HepG2 (cell line): ENCODE measurements at regions not wholly inside any gene's neighbourhood (a gene's known extent, or its start where the extent isn't known, plus 50 kb on each side); places are given as distances from the start of the nearest gene placed in this dataset.

Experiments used
- ATAC-seq: fragments of 200-7000 bp; cut with Tn5 transposase; 3 replicates; pipeline ENCODE4 v1.9.1; 2020; ENCODE audit warnings: mild to moderate bottlenecking, moderate library complexity
- BruUV-seq: library from RNA; stranded (reverse); fragments of 400-500 nt; replicated peaks from 2 replicates; lab custom pipeline; 2021; lab: Mats Ljungman, UMichigan
- CTCF ChIA-PET: fragments of 300-600 bp; formaldehyde crosslinking; extraction: SDS; loops from one replicate; lab custom pipeline; 2021; ENCODE audit warnings: low total read pairs, inconsistent platforms, low intra/inter-chr PET ratio; lab: Yijun Ruan, JAX
- POLR2A ChIA-PET: fragments of 350-600 bp; sonication (Branson Sonifier 250); formaldehyde crosslinking; loops from one replicate; lab custom pipeline; 2020; ENCODE audit warnings: antibody characterized with exemption, inconsistent platforms; lab: Yijun Ruan, JAX
- DNase-seq: peaks from one replicate; pipeline ENCODE4 v3.0.0-alpha.2; 2015; ENCODE audit warnings: low spot score
- FAIRE-seq: peaks from 3 replicates; lab custom pipeline; 2011; peaks lifted over from hg19 to GRCh38; lab: Jason Lieb, UNC
- H2AFZ ChIP-seq: one replicate; pipeline ENCODE4 v1.6.1; 2011; ENCODE audit warnings: low read length, inconsistent platforms
- H3K27ac ChIP-seq: fragments of 300-600 bp; 3 replicates; pipeline ENCODE4 v1.8.0; 2011; ENCODE audit warnings: mixed run types, mild to moderate bottlenecking, mixed read lengths, low read length, inconsistent platforms; ENCODE audit not compliant: insufficient read depth; ENCODE audit errors: extremely low read length
- H3K27me3 ChIP-seq, 2 experiments: fragments of 200-600 bp in 1 of 2; 2 replicates in 1 of 2; 3 replicates in 1 of 2; pipeline versions ENCODE4 v1.6.0 to v1.8.0; 2011; ENCODE audit warnings: low read length in 2 of 2, mild to moderate bottlenecking in 2 of 2, moderate library complexity in 2 of 2, inconsistent platforms in 1 of 2; ENCODE audit not compliant: insufficient read depth in 2 of 2, control insufficient read depth in 1 of 2
- H3K36me3 ChIP-seq, 2 experiments: fragments of 200-600 bp in 1 of 2; replicated peaks in 1 of 2; 2 replicates in 1 of 2; 3 replicates in 1 of 2; pipeline versions ENCODE4 v1.5.1 to v1.8.0; 2011; ENCODE audit warnings: low read length in 2 of 2, inconsistent platforms in 1 of 2; ENCODE audit not compliant: insufficient read depth in 2 of 2, control insufficient read depth in 1 of 2
- H3K4me1 ChIP-seq: 2 replicates; pipeline ENCODE4 v1.5.1; 2012; ENCODE audit warnings: low read length, inconsistent platforms; ENCODE audit not compliant: insufficient read depth
- H3K4me2 ChIP-seq: 2 replicates; pipeline ENCODE4 v1.6.0; 2011; ENCODE audit warnings: low read depth, low read length, inconsistent platforms
- H3K4me3 ChIP-seq, 3 experiments: fragments of 200-600 bp in 1 of 3; sonication (generic), shearing (Covaris generic) in 1 of 3; replicated peaks in 1 of 3; 2 replicates each; pipeline ENCODE4 v1.5.1; 2011 to 2016; ENCODE audit warnings: low read length in 3 of 3, inconsistent platforms in 2 of 3, low read depth in 2 of 3, mild to moderate bottlenecking in 2 of 3, control low read depth in 1 of 3, mixed read lengths in 1 of 3; ENCODE audit not compliant: insufficient read depth in 1 of 3
- H3K79me2 ChIP-seq: one replicate; pipeline ENCODE4 v1.6.1; 2011; ENCODE audit warnings: low read length, inconsistent platforms; ENCODE audit not compliant: insufficient read depth
- H3K9ac ChIP-seq: 2 replicates; pipeline ENCODE4 v1.6.0; 2011; ENCODE audit warnings: mild to moderate bottlenecking, low read depth, low read length, inconsistent platforms; ENCODE audit not compliant: insufficient read depth
- H3K9me3 ChIP-seq: 2 replicates; pipeline ENCODE4 v1.5.1; 2012; ENCODE audit warnings: mild to moderate bottlenecking, low read length
- H4K20me1 ChIP-seq: 2 replicates; pipeline ENCODE4 v1.6.0; 2011; ENCODE audit warnings: inconsistent platforms, mild to moderate bottlenecking, low read length, moderate library complexity; ENCODE audit not compliant: insufficient read depth
- MED8 ChIP-seq: sonication (generic); formaldehyde crosslinking; IDR thresholded peaks from 2 replicates; pipeline ENCODE4 v1.8.1; 2023; ENCODE audit warnings: mild to moderate bottlenecking, missing genetic modification reagents; ENCODE audit not compliant: insufficient replicate concordance
- NR2F1 ChIP-seq, 2 experiments: fragments of 450-650 bp in 1 of 2; formaldehyde crosslinking in 1 of 2; IDR thresholded peaks; 2 replicates each; pipeline versions ENCODE4 v1.5.0 to v1.6.1; 2016 to 2020; ENCODE audit warnings: mild to moderate bottlenecking in 1 of 2, missing compliant biosample characterization in 1 of 2, missing genetic modification reagents in 1 of 2, moderate library complexity in 1 of 2
- RXRA ChIP-seq: sonication (generic); formaldehyde crosslinking; IDR thresholded peaks from 2 replicates; pipeline ENCODE4 v1.5.1; 2020; ENCODE audit warnings: missing genetic modification reagents
- SCMH1 ChIP-seq: sonication (generic); formaldehyde crosslinking; IDR thresholded peaks from 2 replicates; pipeline ENCODE4 v1.9.0; 2021; ENCODE audit warnings: missing genetic modification reagents, mild to moderate bottlenecking, borderline replicate concordance
- ZMYM2 ChIP-seq: sonication (generic); formaldehyde crosslinking; IDR thresholded peaks from 2 replicates; pipeline ENCODE4 v1.8.0; 2022; ENCODE audit warnings: mild to moderate bottlenecking, missing genetic modification reagents
- ZNF12 ChIP-seq: sonication (generic); formaldehyde crosslinking; IDR thresholded peaks from 2 replicates; pipeline ENCODE4 v1.5.0; 2020; ENCODE audit warnings: missing genetic modification reagents
- WGBS: methylation state at CpG from one replicate; pipeline ENCODE4 v1.1.6; 2017; ENCODE audit warnings: low lambda C conversion rate; 5-methylcytosine and 5-hydroxymethylcytosine counted together
- in situ Hi-C: cut with HindIII; loops from 2 replicates; pipeline ENCODE4 v1.10.0; 2017; ENCODE audit warnings: low pct_unique_long_range_greater_than_20kb; ENCODE audit not compliant: extremely low pct_ligation_motif_present
- intact Hi-C: fragments of 100-400 bp; cut with micrococcal nuclease; formaldehyde crosslinking; loops from one replicate; pipeline ENCODE4 v1.10.0; 2022; ENCODE audit not compliant: unreplicated experiment
- TF ChIP-seq, protein P1 (sequence below): IDR thresholded peaks from 2 replicates; pipeline ENCODE4 v1.6.1; 2016; ENCODE audit warnings: low read depth, missing genetic modification reagents, missing compliant biosample characterization
- TF ChIP-seq, protein P2 (sequence below): sonication (generic); formaldehyde crosslinking; IDR thresholded peaks from 2 replicates; pipeline ENCODE4 v1.5.1; 2020; ENCODE audit warnings: missing genetic modification reagents, mild to moderate bottlenecking, borderline replicate concordance
- TF ChIP-seq, protein P3 (sequence below): sonication (generic); formaldehyde crosslinking; IDR thresholded peaks from 2 replicates; pipeline ENCODE4 v1.4.0; 2020; ENCODE audit warnings: missing genetic modification reagents
- TF ChIP-seq, protein P4 (sequence below): sonication (generic); formaldehyde crosslinking; IDR thresholded peaks from 2 replicates; pipeline ENCODE4 v1.5.0; 2020; ENCODE audit warnings: mild to moderate bottlenecking, missing genetic modification reagents
- TF ChIP-seq, protein P5 (sequence below): sonication (generic); formaldehyde crosslinking; conservative IDR thresholded peaks from 2 replicates; pipeline ENCODE4 v1.8.1; 2023; ENCODE audit warnings: missing genetic modification reagents

DNA sequence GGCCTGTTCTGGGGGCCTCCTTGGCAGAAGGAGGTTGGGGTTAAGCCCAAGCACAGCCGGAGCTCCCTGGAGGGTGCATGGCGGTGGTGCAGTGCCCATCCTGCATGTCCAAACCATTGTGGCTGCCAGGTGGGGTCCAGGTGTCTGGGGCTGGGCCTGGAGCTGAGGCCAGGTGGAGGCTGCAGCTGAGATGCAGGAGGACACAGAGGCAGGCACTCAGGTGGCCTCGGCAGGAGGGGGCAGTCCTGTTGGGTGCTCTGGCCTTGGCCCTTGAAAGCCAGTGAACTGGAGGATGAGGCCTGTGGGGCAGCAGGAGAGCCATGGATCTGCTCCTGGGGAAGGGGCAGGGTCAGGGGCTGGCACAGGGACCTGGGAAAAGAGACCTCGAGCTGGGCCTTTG lies 195.3 kb downstream of the OLFM1 start (continued):
- TF ChIP-seq, protein P1, sequence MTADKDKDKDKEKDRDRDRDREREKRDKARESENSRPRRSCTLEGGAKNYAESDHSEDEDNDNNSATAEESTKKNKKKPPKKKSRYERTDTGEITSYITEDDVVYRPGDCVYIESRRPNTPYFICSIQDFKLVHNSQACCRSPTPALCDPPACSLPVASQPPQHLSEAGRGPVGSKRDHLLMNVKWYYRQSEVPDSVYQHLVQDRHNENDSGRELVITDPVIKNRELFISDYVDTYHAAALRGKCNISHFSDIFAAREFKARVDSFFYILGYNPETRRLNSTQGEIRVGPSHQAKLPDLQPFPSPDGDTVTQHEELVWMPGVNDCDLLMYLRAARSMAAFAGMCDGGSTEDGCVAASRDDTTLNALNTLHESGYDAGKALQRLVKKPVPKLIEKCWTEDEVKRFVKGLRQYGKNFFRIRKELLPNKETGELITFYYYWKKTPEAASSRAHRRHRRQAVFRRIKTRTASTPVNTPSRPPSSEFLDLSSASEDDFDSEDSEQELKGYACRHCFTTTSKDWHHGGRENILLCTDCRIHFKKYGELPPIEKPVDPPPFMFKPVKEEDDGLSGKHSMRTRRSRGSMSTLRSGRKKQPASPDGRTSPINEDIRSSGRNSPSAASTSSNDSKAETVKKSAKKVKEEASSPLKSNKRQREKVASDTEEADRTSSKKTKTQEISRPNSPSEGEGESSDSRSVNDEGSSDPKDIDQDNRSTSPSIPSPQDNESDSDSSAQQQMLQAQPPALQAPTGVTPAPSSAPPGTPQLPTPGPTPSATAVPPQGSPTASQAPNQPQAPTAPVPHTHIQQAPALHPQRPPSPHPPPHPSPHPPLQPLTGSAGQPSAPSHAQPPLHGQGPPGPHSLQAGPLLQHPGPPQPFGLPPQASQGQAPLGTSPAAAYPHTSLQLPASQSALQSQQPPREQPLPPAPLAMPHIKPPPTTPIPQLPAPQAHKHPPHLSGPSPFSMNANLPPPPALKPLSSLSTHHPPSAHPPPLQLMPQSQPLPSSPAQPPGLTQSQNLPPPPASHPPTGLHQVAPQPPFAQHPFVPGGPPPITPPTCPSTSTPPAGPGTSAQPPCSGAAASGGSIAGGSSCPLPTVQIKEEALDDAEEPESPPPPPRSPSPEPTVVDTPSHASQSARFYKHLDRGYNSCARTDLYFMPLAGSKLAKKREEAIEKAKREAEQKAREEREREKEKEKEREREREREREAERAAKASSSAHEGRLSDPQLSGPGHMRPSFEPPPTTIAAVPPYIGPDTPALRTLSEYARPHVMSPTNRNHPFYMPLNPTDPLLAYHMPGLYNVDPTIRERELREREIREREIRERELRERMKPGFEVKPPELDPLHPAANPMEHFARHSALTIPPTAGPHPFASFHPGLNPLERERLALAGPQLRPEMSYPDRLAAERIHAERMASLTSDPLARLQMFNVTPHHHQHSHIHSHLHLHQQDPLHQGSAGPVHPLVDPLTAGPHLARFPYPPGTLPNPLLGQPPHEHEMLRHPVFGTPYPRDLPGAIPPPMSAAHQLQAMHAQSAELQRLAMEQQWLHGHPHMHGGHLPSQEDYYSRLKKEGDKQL = no peak
- TF ChIP-seq MED8 = no peak

DNA sequence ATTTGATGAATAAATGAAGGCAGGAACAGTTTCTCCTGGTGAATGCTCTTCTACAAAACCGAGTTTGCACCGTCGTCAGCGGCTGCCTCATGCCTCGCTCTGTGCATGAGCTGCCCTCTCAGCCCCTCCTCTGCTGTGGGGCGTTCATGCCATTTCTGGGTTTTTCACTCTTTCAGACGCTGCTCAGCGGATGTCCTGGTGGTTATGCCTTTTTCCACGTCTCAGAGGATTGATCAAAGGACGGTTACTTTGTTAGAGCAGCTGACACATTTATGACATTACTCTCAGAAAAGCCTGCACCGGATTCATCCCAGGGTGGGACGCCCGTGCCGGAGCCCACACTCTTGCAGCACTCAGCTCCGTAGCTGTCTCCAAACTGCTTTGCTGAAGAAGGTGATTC lies 195.9 kb upstream of the PPP1R26 start:
- H4K20me1 ChIP-seq = no peaks in the 10 kb centered on the region
- H3K79me2 ChIP-seq = no peaks in the 10 kb centered on the region
- H3K4me2 ChIP-seq = no peak overlapping the region
- ATAC-seq (no peak), DNase-seq (no peak), FAIRE-seq (no peak)
- intact Hi-C loops = no loop called here
- H3K9me3 ChIP-seq = no peaks in the 10 kb centered on the region
- no peak overlapping the region for H3K27ac ChIP-seq
- ChIA-PET POLR2A (no interaction called here), CTCF (no interaction called here)
- 7% methylated on average over 10 of the region's 15 CpGs for WGBS
- in situ Hi-C loops = no loop called here
- no peak overlapping the region for H3K4me3 ChIP-seq
- peaks cover 6 to 50% of the 10 kb centered on the region in 2 experiments; a peak in 4 of 5 replicates for H3K27me3 ChIP-seq
- H2AFZ ChIP-seq = no peak overlapping the region
- BruUV-seq = no TSS peak
- H3K4me1 ChIP-seq = no peaks in the 10 kb centered on the region
- no peak overlapping the region for H3K9ac ChIP-seq
- no peaks in the 10 kb centered on the region for H3K36me3 ChIP-seq
- TF ChIP-seq NR2F1 (CRISPR knock-in tag; IDR thresholded peaks at IDR 0.05) = no peak
- no peak for TF ChIP-seq SCMH1
- TF ChIP-seq, protein P2, sequence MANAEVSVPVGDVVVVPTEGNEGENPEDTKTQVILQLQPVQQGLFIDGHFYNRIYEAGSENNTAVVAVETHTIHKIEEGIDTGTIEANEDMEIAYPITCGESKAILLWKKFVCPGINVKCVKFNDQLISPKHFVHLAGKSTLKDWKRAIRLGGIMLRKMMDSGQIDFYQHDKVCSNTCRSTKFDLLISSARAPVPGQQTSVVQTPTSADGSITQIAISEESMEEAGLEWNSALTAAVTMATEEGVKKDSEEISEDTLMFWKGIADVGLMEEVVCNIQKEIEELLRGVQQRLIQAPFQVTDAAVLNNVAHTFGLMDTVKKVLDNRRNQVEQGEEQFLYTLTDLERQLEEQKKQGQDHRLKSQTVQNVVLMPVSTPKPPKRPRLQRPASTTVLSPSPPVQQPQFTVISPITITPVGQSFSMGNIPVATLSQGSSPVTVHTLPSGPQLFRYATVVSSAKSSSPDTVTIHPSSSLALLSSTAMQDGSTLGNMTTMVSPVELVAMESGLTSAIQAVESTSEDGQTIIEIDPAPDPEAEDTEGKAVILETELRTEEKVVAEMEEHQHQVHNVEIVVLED (CRISPR knock-in tag) = no peak
- TF ChIP-seq, protein P3, sequence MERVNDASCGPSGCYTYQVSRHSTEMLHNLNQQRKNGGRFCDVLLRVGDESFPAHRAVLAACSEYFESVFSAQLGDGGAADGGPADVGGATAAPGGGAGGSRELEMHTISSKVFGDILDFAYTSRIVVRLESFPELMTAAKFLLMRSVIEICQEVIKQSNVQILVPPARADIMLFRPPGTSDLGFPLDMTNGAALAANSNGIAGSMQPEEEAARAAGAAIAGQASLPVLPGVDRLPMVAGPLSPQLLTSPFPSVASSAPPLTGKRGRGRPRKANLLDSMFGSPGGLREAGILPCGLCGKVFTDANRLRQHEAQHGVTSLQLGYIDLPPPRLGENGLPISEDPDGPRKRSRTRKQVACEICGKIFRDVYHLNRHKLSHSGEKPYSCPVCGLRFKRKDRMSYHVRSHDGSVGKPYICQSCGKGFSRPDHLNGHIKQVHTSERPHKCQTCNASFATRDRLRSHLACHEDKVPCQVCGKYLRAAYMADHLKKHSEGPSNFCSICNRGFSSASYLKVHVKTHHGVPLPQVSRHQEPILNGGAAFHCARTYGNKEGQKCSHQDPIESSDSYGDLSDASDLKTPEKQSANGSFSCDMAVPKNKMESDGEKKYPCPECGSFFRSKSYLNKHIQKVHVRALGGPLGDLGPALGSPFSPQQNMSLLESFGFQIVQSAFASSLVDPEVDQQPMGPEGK (CRISPR knock-in tag) = no peak
- TF ChIP-seq, protein P4, sequence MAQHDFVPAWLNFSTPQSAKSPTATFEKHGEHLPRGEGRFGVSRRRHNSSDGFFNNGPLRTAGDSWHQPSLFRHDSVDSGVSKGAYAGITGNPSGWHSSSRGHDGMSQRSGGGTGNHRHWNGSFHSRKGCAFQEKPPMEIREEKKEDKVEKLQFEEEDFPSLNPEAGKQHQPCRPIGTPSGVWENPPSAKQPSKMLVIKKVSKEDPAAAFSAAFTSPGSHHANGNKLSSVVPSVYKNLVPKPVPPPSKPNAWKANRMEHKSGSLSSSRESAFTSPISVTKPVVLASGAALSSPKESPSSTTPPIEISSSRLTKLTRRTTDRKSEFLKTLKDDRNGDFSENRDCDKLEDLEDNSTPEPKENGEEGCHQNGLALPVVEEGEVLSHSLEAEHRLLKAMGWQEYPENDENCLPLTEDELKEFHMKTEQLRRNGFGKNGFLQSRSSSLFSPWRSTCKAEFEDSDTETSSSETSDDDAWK (CRISPR knock-in tag) = no peak
- no peak for TF ChIP-seq ZNF12
- TF ChIP-seq ZMYM2 (CRISPR knock-in tag) = no peak
- TF ChIP-seq RXRA (CRISPR knock-in tag) = no peak
- TF ChIP-seq, protein P5, sequence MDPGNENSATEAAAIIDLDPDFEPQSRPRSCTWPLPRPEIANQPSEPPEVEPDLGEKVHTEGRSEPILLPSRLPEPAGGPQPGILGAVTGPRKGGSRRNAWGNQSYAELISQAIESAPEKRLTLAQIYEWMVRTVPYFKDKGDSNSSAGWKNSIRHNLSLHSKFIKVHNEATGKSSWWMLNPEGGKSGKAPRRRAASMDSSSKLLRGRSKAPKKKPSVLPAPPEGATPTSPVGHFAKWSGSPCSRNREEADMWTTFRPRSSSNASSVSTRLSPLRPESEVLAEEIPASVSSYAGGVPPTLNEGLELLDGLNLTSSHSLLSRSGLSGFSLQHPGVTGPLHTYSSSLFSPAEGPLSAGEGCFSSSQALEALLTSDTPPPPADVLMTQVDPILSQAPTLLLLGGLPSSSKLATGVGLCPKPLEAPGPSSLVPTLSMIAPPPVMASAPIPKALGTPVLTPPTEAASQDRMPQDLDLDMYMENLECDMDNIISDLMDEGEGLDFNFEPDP (CRISPR knock-in tag) = no peak
